ENCODE measurements at regions not wholly inside any gene's neighbourhood (a gene's known extent, or its start where the extent isn't known, plus 50 kb on each side); places are given as distances from the start of the nearest gene placed in this dataset.

- no peak for TF ChIP-seq EZH2 (IDR thresholded peaks at IDR 0.05; ENCODE audit: borderline replicate concordance, insufficient read depth, low read depth, low read length, poor library complexity, severe bottlenecking)
- no peak for TF ChIP-seq CTCF (IDR thresholded peaks at IDR 0.05)
Observed at GRCh38 chr7:47720141-47720906, 138.4 kb upstream of the TNS3 start.
